Body of pancreas (tissue), 4 donors: ENCODE measurements at regions not wholly inside any gene's neighbourhood (a gene's known extent, or its start where the extent isn't known, plus 50 kb on each side); places are given as distances from the start of the nearest gene placed in this dataset.

Source experiments
- POLR2A ChIP-seq, 3 donors: fragments of 450-650 bp; IDR thresholded peaks; one replicate each; pipeline ENCODE4 v1.6.1; 2016; ENCODE audit warnings: antibody characterized with exemption in 3 of 3, mild to moderate bottlenecking in 2 of 3
- TF ChIP-seq, protein P1 (sequence below), 7 experiments: fragments of 450-650 bp in 4 of 7; fragments of 200-600 bp in 3 of 7; sonication (generic) in 3 of 7; IDR thresholded peaks; one replicate each; pipeline ENCODE4 v1.5.1; 2016 to 2019; ENCODE audit warnings: antibody characterized with exemption in 7 of 7

DNA sequence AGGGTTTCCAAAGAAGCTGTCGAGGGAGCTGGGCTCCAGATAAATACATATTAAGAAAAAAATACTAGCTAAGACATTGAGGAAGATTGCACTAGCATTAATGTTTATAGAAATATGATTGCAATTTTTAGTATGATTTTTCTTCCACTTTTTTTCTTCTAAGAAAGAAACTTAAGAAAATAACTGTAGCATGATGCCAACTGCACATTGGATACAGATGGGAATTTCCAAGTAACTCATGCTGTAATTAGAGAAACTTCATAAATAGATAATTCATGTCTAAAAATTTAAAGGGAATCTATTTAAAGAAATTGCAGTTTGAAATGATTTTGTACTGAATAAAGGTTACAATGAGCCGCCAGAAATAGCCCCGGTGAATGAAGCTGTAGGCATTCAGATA, 119.4 kb downstream of the POLR1F start:
- TF ChIP-seq, protein P1, sequence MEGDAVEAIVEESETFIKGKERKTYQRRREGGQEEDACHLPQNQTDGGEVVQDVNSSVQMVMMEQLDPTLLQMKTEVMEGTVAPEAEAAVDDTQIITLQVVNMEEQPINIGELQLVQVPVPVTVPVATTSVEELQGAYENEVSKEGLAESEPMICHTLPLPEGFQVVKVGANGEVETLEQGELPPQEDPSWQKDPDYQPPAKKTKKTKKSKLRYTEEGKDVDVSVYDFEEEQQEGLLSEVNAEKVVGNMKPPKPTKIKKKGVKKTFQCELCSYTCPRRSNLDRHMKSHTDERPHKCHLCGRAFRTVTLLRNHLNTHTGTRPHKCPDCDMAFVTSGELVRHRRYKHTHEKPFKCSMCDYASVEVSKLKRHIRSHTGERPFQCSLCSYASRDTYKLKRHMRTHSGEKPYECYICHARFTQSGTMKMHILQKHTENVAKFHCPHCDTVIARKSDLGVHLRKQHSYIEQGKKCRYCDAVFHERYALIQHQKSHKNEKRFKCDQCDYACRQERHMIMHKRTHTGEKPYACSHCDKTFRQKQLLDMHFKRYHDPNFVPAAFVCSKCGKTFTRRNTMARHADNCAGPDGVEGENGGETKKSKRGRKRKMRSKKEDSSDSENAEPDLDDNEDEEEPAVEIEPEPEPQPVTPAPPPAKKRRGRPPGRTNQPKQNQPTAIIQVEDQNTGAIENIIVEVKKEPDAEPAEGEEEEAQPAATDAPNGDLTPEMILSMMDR (IDR thresholded peaks at IDR 0.05) = no peak
- no peak for TF ChIP-seq POLR2A (IDR thresholded peaks at IDR 0.05)
